CD4-positive, CD25-positive, alpha-beta regulatory T cell (primary cell): ENCODE measurements at regions not wholly inside any gene's neighbourhood (a gene's known extent, or its start where the extent isn't known, plus 50 kb on each side); places are given as distances from the start of the nearest gene placed in this dataset.

Experiments
- ATAC-seq, 2 donors: fragments of 150-1000 bp; cut with Tn5 transposase; one replicate each; pipeline ENCODE4 v1.10.0; 2021; ENCODE audit warnings: low read depth in 2 of 2, moderate number of reproducible peaks in 2 of 2, moderate library complexity in 1 of 2
- DNase-seq, 3 donors: peaks; one replicate each; pipeline versions ENCODE4 v3.0.0 to v3.0.0-alpha.2; 2012 to 2022; ENCODE audit warnings: mixed read lengths in 1 of 3
- H3K27ac ChIP-seq: one replicate; pipeline ENCODE4 v1.7.0; 2013; ENCODE audit warnings: mild to moderate bottlenecking, low read length; ENCODE audit not compliant: insufficient read depth, poor library complexity, severe bottlenecking
- H3K27me3 ChIP-seq: one replicate; pipeline ENCODE4 v1.7.0; 2013; ENCODE audit warnings: low read length; ENCODE audit not compliant: control insufficient read depth, insufficient read depth
- H3K36me3 ChIP-seq: one replicate; pipeline ENCODE4 v1.7.0; 2013; ENCODE audit warnings: mild to moderate bottlenecking, low read length, moderate library complexity; ENCODE audit not compliant: control insufficient read depth, insufficient read depth
- H3K4me1 ChIP-seq: 2 replicates; pipeline ENCODE4 v1.7.0; 2013; ENCODE audit warnings: mild to moderate bottlenecking, low read length; ENCODE audit not compliant: insufficient read depth, control insufficient read depth, poor library complexity, severe bottlenecking
- H3K4me3 ChIP-seq: one replicate; pipeline ENCODE4 v1.7.0; 2013; ENCODE audit warnings: low read depth, mild to moderate bottlenecking, low read length, moderate library complexity
- H3K9me3 ChIP-seq, 2 experiments: 1 replicate in 1 of 2; 2 replicates in 1 of 2; pipeline ENCODE4 v1.7.0; 2013; ENCODE audit warnings: low read length in 2 of 2, mild to moderate bottlenecking in 1 of 2, moderate library complexity in 1 of 2; ENCODE audit not compliant: control insufficient read depth in 2 of 2
- H3K27ac Mint-ChIP-seq, 3 donors: one replicate each; pipeline ENCODE4 v1.8.0; 2020 to 2022; ENCODE audit warnings: mild to moderate bottlenecking in 3 of 3, mixed read lengths in 3 of 3, moderate library complexity in 2 of 3
- H3K27me3 Mint-ChIP-seq: one replicate; pipeline ENCODE4 v1.8.0; 2022; ENCODE audit warnings: mild to moderate bottlenecking, mixed read lengths
- H3K36me3 Mint-ChIP-seq: one replicate; pipeline ENCODE4 v1.8.0; 2020; ENCODE audit warnings: mixed read lengths
- H3K4me1 Mint-ChIP-seq, 4 donors: one replicate each; pipeline ENCODE4 v1.8.0; 2020 to 2022; ENCODE audit warnings: mixed read lengths in 4 of 4, mild to moderate bottlenecking in 1 of 4
- H3K4me3 Mint-ChIP-seq, 4 donors: one replicate each; pipeline ENCODE4 v1.8.0; 2020 to 2022; ENCODE audit warnings: mild to moderate bottlenecking in 4 of 4, mixed read lengths in 4 of 4, moderate library complexity in 3 of 4
- H3K9me3 Mint-ChIP-seq, 7 donors: one replicate each; pipeline ENCODE4 v1.8.0; 2020 to 2022; ENCODE audit warnings: mixed read lengths in 7 of 7, mild to moderate bottlenecking in 3 of 7, moderate library complexity in 2 of 7

- H3K27ac Mint-ChIP-seq, result no peak overlapping the region
- Histone ChIP-seq H3K27ac (no peak overlapping the region), H3K27me3 (no peaks in the 10 kb centered on the region), H3K9me3 (no peaks in the 10 kb centered on the region), H3K4me1 (no peaks in the 10 kb centered on the region), H3K36me3 (no peaks in the 10 kb centered on the region), H3K4me3 (no peak overlapping the region)
- H3K27me3 Mint-ChIP-seq, result no peaks in the 10 kb centered on the region
- ATAC-seq (no peak), DNase-seq (no peak)
- H3K9me3 Mint-ChIP-seq, result no peaks in the 10 kb centered on the region
- H3K4me3 Mint-ChIP-seq, result no peak overlapping the region
- H3K36me3 Mint-ChIP-seq, result no peaks in the 10 kb centered on the region
- H3K4me1 Mint-ChIP-seq, result no peaks in the 10 kb centered on the region
Observed at GRCh38 chr12:74619084-74619483, 81.4 kb downstream of the ATXN7L3B start.

- no peak overlapping the region for H3K4me3 Mint-ChIP-seq
- no peaks in the 10 kb centered on the region for H3K4me1 ChIP-seq
Observed at GRCh38 chr12:74619884-74620283, 82.2 kb downstream of the ATXN7L3B start.

DNA sequence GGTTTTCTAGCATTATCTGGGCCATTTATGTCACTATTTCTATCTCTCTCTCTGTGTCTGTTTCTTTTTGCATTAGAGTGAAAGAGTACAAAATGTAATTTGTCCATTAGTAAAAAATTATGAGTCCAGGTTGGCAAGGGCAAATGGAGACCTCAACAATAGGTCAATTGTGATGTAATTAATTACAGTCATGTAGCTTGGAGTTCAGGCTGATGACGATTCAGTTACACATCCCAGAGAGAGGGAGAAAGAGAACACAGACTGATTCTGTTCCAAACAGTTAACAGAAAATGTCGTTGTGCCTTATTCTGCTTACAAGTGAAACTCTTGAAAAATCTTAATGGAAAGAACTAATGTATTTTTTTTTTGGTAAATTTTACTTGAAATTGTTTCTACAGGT is 83.3 kb downstream of the ATXN7L3B start:
- Mint-ChIP-seq H3K27me3 (no peaks in the 10 kb centered on the region), H3K36me3 (no peaks in the 10 kb centered on the region), H3K4me3 (no peak overlapping the region), H3K9me3 (no peaks in the 10 kb centered on the region), H3K27ac (no peak overlapping the region), H3K4me1 (no peaks in the 10 kb centered on the region)
- Histone ChIP-seq H3K27me3 (no peaks in the 10 kb centered on the region), H3K36me3 (no peaks in the 10 kb centered on the region), H3K4me1 (no peaks in the 10 kb centered on the region), H3K9me3 (no peaks in the 10 kb centered on the region), H3K27ac (no peak overlapping the region), H3K4me3 (no peak overlapping the region)
- ATAC-seq, result no peak
- no peak for DNase-seq

More at GRCh38 chr12:74619884-74620283, 82.2 kb downstream of the ATXN7L3B start:
- ATAC-seq (no peak), DNase-seq (no peak)
- Histone ChIP-seq H3K9me3 (no peaks in the 10 kb centered on the region), H3K36me3 (no peaks in the 10 kb centered on the region), H3K27me3 (no peaks in the 10 kb centered on the region), H3K4me3 (no peak overlapping the region), H3K27ac (no peak overlapping the region)
- Mint-ChIP-seq H3K36me3 (no peaks in the 10 kb centered on the region), H3K9me3 (no peaks in the 10 kb centered on the region), H3K27me3 (no peaks in the 10 kb centered on the region), H3K4me1 (no peaks in the 10 kb centered on the region), H3K27ac (no peak overlapping the region)

DNA sequence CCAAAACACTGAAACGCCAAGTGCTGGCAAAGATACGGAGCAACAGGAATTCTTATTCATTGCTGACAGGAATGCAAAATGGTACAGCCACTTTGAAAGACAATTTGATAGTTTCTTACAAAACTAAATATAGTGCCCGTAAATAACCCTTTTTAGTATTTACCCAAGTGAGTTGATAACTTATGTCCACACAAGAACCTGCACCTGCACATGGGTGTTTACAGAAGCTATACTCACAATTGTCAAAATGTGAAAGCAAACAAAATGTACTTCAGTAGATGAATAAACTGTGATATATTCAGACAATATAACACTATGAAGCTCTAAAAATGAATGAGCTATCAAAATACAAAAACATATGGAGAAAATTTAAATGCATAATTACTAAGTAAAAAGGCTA is 86.6 kb downstream of the ATXN7L3B start:
- H3K9me3 Mint-ChIP-seq, result peaks cover 0 to 1% (median 0%) of the 10 kb centered on the region in 7 donors
- no peak overlapping the region for H3K4me3 Mint-ChIP-seq
- no peaks in the 10 kb centered on the region for H3K27me3 ChIP-seq
- no peaks in the 10 kb centered on the region for H3K27me3 Mint-ChIP-seq
- no peak overlapping the region for H3K27ac ChIP-seq
- H3K36me3 ChIP-seq, result no peaks in the 10 kb centered on the region
- ATAC-seq, result no peak
- no peaks in the 10 kb centered on the region for H3K9me3 ChIP-seq
- H3K4me3 ChIP-seq, result no peak overlapping the region
- H3K36me3 Mint-ChIP-seq, result no peaks in the 10 kb centered on the region
- H3K4me1 ChIP-seq, result no peaks in the 10 kb centered on the region
- no peaks in the 10 kb centered on the region for H3K4me1 Mint-ChIP-seq
- H3K27ac Mint-ChIP-seq, result no peak overlapping the region
- DNase-seq, result no peak

DNA sequence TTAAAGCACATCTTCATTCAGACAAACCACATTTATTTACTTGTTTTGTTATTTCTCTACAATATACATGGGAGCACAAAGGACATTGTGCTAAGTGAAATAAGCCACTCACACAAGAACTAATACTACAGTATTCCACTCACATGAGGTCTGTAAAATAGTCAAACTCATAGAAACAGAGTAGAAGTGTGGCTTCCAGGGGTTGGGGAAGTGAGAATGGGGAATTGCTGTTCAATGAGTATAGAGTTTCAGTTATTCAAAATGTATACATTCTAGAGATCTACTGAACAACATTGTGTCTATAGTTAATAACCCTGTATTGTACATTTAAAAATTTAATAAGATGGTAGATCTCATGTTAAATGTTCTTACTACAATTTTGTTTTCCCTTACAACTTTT is 88.8 kb downstream of the ATXN7L3B start:
- Mint-ChIP-seq H3K4me1 (no peaks in the 10 kb centered on the region), H3K9me3 (peaks cover 0 to 7% (median 1%) of the 10 kb centered on the region in 7 donors), H3K4me3 (no peak overlapping the region), H3K36me3 (no peaks in the 10 kb centered on the region), H3K27ac (no peak overlapping the region), H3K27me3 (no peaks in the 10 kb centered on the region)
- Histone ChIP-seq H3K4me3 (no peak overlapping the region), H3K27me3 (no peaks in the 10 kb centered on the region), H3K36me3 (no peaks in the 10 kb centered on the region), H3K27ac (no peak overlapping the region), H3K4me1 (no peaks in the 10 kb centered on the region), H3K9me3 (no peaks in the 10 kb centered on the region)
- no peak for ATAC-seq
- no peak for DNase-seq

GRCh38 chr12:74641262-74641661 is 103.6 kb downstream of the ATXN7L3B start:
- Mint-ChIP-seq H3K36me3 (no peaks in the 10 kb centered on the region), H3K27me3 (no peaks in the 10 kb centered on the region), H3K4me3 (no peak overlapping the region), H3K9me3 (peaks cover 0 to 3% (median 0%) of the 10 kb centered on the region in 7 donors), H3K4me1 (no peaks in the 10 kb centered on the region), H3K27ac (no peak overlapping the region)
- Histone ChIP-seq H3K36me3 (no peaks in the 10 kb centered on the region), H3K9me3 (no peaks in the 10 kb centered on the region), H3K4me3 (no peak overlapping the region), H3K4me1 (no peaks in the 10 kb centered on the region), H3K27me3 (no peaks in the 10 kb centered on the region), H3K27ac (no peak overlapping the region)
- DNase-seq (no peak), ATAC-seq (no peak)

- peaks cover 0 to 3% (median 0%) of the 10 kb centered on the region in 7 donors for H3K9me3 Mint-ChIP-seq
- no peaks in the 10 kb centered on the region for H3K27me3 Mint-ChIP-seq
- H3K4me3 Mint-ChIP-seq, result no peak overlapping the region
- H3K36me3 Mint-ChIP-seq, result no peaks in the 10 kb centered on the region
- Histone ChIP-seq H3K9me3 (no peaks in the 10 kb centered on the region), H3K4me1 (no peaks in the 10 kb centered on the region), H3K27ac (no peak overlapping the region), H3K27me3 (no peaks in the 10 kb centered on the region), H3K4me3 (no peak overlapping the region), H3K36me3 (no peaks in the 10 kb centered on the region)
- no peak overlapping the region for H3K27ac Mint-ChIP-seq
- H3K4me1 Mint-ChIP-seq, result no peaks in the 10 kb centered on the region
- ATAC-seq (no peak), DNase-seq (no peak)
Observed at GRCh38 chr12:74641694-74642093, 104.1 kb downstream of the ATXN7L3B start.

- no peaks in the 10 kb centered on the region for H3K27me3 Mint-ChIP-seq
- DNase-seq (no peak), ATAC-seq (no peak)
- H3K4me3 Mint-ChIP-seq, result no peak overlapping the region
- H3K9me3 Mint-ChIP-seq, result peaks cover 0 to 3% (median 0%) of the 10 kb centered on the region in 7 donors
- Histone ChIP-seq H3K27me3 (no peaks in the 10 kb centered on the region), H3K9me3 (no peaks in the 10 kb centered on the region), H3K27ac (no peak overlapping the region), H3K36me3 (no peaks in the 10 kb centered on the region), H3K4me3 (no peak overlapping the region), H3K4me1 (no peaks in the 10 kb centered on the region)
- no peaks in the 10 kb centered on the region for H3K4me1 Mint-ChIP-seq
- H3K36me3 Mint-ChIP-seq, result no peaks in the 10 kb centered on the region
- H3K27ac Mint-ChIP-seq, result no peak overlapping the region
Observed at GRCh38 chr12:74644681-74645080, 107.0 kb downstream of the ATXN7L3B start.
